ENCODE measurements at regions not wholly inside any gene's neighbourhood (a gene's known extent, or its start where the extent isn't known, plus 50 kb on each side); places are given as distances from the start of the nearest gene placed in this dataset.
"Not testable (repeated sequence)": the region's sequence is repeated elsewhere in the genome, so short reads cannot be mapped to it uniquely, and the experiment has no call there.

- Histone ChIP-seq H3K36me3 (no peaks in the 10 kb centered on the region), H3K4me1 (no peaks in the 10 kb centered on the region), H3K27ac (no peak overlapping the region), H3K9me3 (no peaks in the 10 kb centered on the region), H3K27me3 (no peaks in the 10 kb centered on the region), H3K4me3 (no peak overlapping the region), H3K9ac (ENCODE audit: low read depth in 2 of 2, low read length in 2 of 2) (no peak overlapping the region)
- intact Hi-C loops (cut with DNase I): no loop called here
- no peak for DNase-seq
- no peak for TF ChIP-seq CTCF (IDR thresholded peaks at IDR 0.05)
Measured at GRCh38 chr2:43068631-43069517, 157.5 kb downstream of the ZFP36L2 start.

DNA sequence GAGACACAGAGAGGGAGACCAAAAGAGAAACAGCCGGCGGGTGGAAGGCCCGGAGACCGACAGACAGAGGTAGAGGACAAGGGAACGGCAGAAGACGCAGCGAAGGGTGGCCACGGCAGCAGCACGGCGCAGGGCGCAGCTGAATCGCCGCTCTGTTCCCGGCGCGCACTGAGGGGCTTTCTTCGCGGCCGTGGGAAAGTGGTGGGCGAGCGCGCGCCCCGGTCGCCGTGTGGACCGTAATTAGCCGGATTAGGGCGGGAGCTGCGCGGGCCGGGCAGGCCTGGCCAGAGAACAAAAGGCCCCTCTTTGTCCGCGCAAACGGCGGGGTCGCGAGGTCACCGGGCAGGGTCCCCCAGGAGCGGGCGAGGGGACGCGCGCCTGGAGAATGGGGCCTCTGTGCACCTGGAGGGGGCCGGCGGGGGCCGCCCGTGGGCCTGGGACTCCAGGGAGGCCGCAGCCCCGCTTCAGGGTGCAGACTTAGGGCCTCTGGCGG, 158.3 kb downstream of the ZFP36L2 start:
- Histone ChIP-seq H3K9ac (ENCODE audit: low read depth in 2 of 2, low read length in 2 of 2) (no peak overlapping the region), H3K27me3 (no peaks in the 10 kb centered on the region), H3K9me3 (no peaks in the 10 kb centered on the region), H3K4me3 (no peak overlapping the region), H3K4me1 (no peaks in the 10 kb centered on the region), H3K36me3 (no peaks in the 10 kb centered on the region), H3K27ac (no peak overlapping the region)
- intact Hi-C loops (cut with DNase I): no loop called here
- no peak for DNase-seq
- TF ChIP-seq CTCF (IDR thresholded peaks at IDR 0.05): no peak

GRCh38 chr2:43067254-43068040, 159.0 kb downstream of the ZFP36L2 start:
- no peak for TF ChIP-seq CTCF (IDR thresholded peaks at IDR 0.05)
- Histone ChIP-seq H3K27me3 (no peaks in the 10 kb centered on the region), H3K9me3 (no peaks in the 10 kb centered on the region), H3K4me1 (no peaks in the 10 kb centered on the region), H3K4me3 (no peak overlapping the region), H3K9ac (ENCODE audit: low read depth in 2 of 2, low read length in 2 of 2) (no peak overlapping the region), H3K36me3 (no peaks in the 10 kb centered on the region), H3K27ac (no peak overlapping the region)
- no peak for DNase-seq
- intact Hi-C loops (cut with DNase I): no loop called here

DNA sequence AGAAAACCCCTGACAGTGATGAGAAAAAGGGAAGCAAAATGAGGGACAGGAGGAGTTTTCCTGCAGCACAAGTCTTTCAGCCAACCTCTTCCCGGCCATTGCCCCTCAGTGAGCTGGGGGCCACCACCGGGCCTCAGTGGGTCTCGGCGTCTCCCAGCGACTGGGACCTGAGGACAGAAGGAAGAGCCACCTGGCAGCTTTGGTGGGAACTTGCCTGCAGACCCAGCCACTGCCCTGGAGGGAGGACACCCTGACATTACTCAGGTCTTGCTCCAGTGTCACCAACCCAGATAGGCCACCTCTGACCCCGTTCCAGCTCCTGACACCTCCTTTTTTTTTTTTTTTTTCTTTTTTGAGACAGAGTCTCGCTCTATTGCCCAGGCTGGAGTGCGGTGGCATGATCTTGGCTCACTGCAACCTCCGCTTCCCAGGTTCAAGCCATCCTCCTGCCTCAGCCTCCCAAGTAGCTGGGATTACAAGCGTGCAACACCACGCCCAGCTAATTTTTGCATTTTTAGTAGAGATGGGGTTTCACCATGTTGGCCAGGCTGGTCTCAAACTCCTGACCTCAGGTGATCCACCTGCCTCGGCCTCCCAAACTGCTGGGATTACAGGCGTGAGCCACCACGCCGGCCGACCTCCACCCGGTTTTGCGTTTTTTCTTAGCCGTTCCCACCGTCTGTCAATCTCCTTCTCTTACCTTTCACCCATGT, 159.7 kb downstream of the ZFP36L2 start:
- H3K27ac ChIP-seq; H3K36me3 ChIP-seq; H3K4me1 ChIP-seq; DNase-seq; H3K4me3 ChIP-seq; intact Hi-C loops (cut with DNase I); H3K9me3 ChIP-seq; H3K9ac ChIP-seq (ENCODE audit: low read depth in 2 of 2, low read length in 2 of 2); H3K27me3 ChIP-seq: not testable (repeated sequence)

DNA sequence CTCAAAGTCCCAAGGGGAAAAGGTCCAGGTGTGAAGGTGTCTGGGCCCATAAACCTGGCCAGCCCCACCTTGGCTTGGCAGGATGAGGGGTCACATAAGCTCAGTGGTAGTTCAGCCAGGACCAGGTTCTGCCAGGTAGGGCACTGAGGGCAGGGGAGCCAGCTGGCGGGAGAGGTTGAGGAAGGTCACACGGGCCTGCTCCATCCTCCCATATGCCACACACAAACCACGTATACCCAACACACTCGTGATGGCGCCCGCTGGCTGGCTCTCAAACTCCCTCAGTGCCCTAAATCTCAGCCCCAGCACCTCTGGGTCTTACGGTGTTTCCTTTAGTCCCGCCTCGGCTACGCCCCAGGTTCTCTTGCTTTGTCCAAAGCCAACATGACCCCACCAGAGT, 160.5 kb downstream of the ZFP36L2 start:
- H3K4me3 ChIP-seq: no peak overlapping the region
- no peak for TF ChIP-seq CTCF (IDR thresholded peaks at IDR 0.05)
- intact Hi-C loops (cut with DNase I): no loop called here
- H3K9me3 ChIP-seq: no peaks in the 10 kb centered on the region
- H3K9ac ChIP-seq (ENCODE audit: low read depth in 2 of 2, low read length in 2 of 2): no peak overlapping the region
- no peaks in the 10 kb centered on the region for H3K4me1 ChIP-seq
- H3K27me3 ChIP-seq: no peaks in the 10 kb centered on the region
- H3K36me3 ChIP-seq: no peaks in the 10 kb centered on the region
- no peak overlapping the region for H3K27ac ChIP-seq
- DNase-seq: no peak
